Activated CD8-positive, alpha-beta memory T cell treated with anti-CD3 and anti-CD28 coated beads for 4 hours (primary cell): ENCODE measurements at regions not wholly inside any gene's neighbourhood (a gene's known extent, or its start where the extent isn't known, plus 50 kb on each side); places are given as distances from the start of the nearest gene placed in this dataset.
"Not testable (repeated sequence)": the region's sequence is repeated elsewhere in the genome, so short reads cannot be mapped to it uniquely, and the experiment has no call there.

Experiments used
- DNase-seq, 2 donors: peaks; one replicate each; pipeline ENCODE4 v3.0.0-alpha.2; 2020; ENCODE audit warnings: low read depth in 2 of 2

GRCh38 chr22:22193923-22194322 lies 50.7 kb upstream of the VPREB1 start:
- DNase-seq, result no peak

- not testable (repeated sequence) for DNase-seq
These were observed 51.1 kb upstream of the VPREB1 start for GRCh38 chr22:22193462-22193861.

GRCh38 chr22:22193006-22193405 lies 51.6 kb upstream of the VPREB1 start:
- not testable (repeated sequence) for DNase-seq

- not testable (repeated sequence) for DNase-seq
These were observed 54.8 kb upstream of the VPREB1 start for GRCh38 chr22:22189796-22190195.

- DNase-seq, result not testable (repeated sequence)
These were observed 56.7 kb upstream of the VPREB1 start for GRCh38 chr22:22187863-22188262.

- DNase-seq, result no peak
These were observed 57.3 kb upstream of the VPREB1 start for GRCh38 chr22:22187299-22187698.

GRCh38 chr22:22185844-22186499 lies 58.6 kb upstream of the VPREB1 start:
- no peak for DNase-seq

GRCh38 chr22:22185217-22185616 lies 59.4 kb upstream of the VPREB1 start:
- no peak for DNase-seq

- DNase-seq, result no peak
These were observed 60.2 kb upstream of the VPREB1 start for GRCh38 chr22:22184277-22184807.

- no peak for DNase-seq
These were observed 61.7 kb upstream of the VPREB1 start for GRCh38 chr22:22182990-22183264.

- DNase-seq, result no peak
These were observed 62.2 kb upstream of the VPREB1 start for GRCh38 chr22:22182218-22182989.

GRCh38 chr22:22181341-22181850 lies 63.2 kb upstream of the VPREB1 start:
- no peak for DNase-seq

GRCh38 chr22:22180738-22181285 lies 63.8 kb upstream of the VPREB1 start:
- DNase-seq, result no peak

- DNase-seq, result no peak
These were observed 64.7 kb upstream of the VPREB1 start for GRCh38 chr22:22179858-22180257.

GRCh38 chr22:22178992-22179391 lies 65.6 kb upstream of the VPREB1 start:
- DNase-seq, result no peak

GRCh38 chr22:22178355-22178965 lies 66.1 kb upstream of the VPREB1 start:
- no peak for DNase-seq

- no peak for DNase-seq
These were observed 67.5 kb upstream of the VPREB1 start for GRCh38 chr22:22176929-22177616.

GRCh38 chr22:22172896-22173628 lies 71.5 kb upstream of the VPREB1 start:
- DNase-seq, result not testable (repeated sequence)

- DNase-seq, result no peak
These were observed 73.0 kb upstream of the VPREB1 start for GRCh38 chr22:22171357-22172218.

GRCh38 chr22:22169923-22170322 lies 74.7 kb upstream of the VPREB1 start:
- no peak for DNase-seq
